ENCODE measurements at regions not wholly inside any gene's neighbourhood (a gene's known extent, or its start where the extent isn't known, plus 50 kb on each side); places are given as distances from the start of the nearest gene placed in this dataset.

- Histone ChIP-seq H3K9ac (replicated peaks; ENCODE audit: extremely low read depth, insufficient read depth, low read length) (no peak overlapping the region), H3K27me3 (ENCODE audit: control insufficient read depth in 2 of 2, insufficient read depth in 2 of 2, low read length in 2 of 2) (no peaks in the 10 kb centered on the region), H3K27ac (ENCODE audit: insufficient read depth, low read depth, low read length) (no peak overlapping the region), H3K79me2 (ENCODE audit: control insufficient read depth, insufficient read depth, low read length) (no peaks in the 10 kb centered on the region), H2AFZ (ENCODE audit: low read depth, low read length) (no peak overlapping the region), H3K9me3 (replicated peaks; ENCODE audit: control insufficient read depth, insufficient read depth, low read length) (no peaks in the 10 kb centered on the region), H3K4me2 (ENCODE audit: insufficient read depth, low read length) (no peak overlapping the region), H4K20me1 (replicated peaks; ENCODE audit: control insufficient read depth, extremely low read depth, insufficient read depth, low read length) (no peaks in the 10 kb centered on the region), H3K36me3 (ENCODE audit: control insufficient read depth in 2 of 2, extremely low read depth in 1 of 2, insufficient read depth in 2 of 2, low read length in 2 of 2) (no peaks in the 10 kb centered on the region), H3K4me3 (replicated peaks in 1 of 3; ENCODE audit: insufficient read depth in 1 of 3, low read depth in 1 of 3, low read length in 3 of 3) (no peak overlapping the region), H3K4me1 (ENCODE audit: control insufficient read depth, extremely low read depth, insufficient read depth, low read length) (peaks cover 8% of the 10 kb centered on the region), H3K9me1 (replicated peaks; ENCODE audit: control insufficient read depth, extremely low read depth, insufficient read depth, low read length) (no peaks in the 10 kb centered on the region)
- ChIA-PET CTCF (interaction anchor here (0.7 to 1.1 kb wide), 3 partner anchors 34 to 85 kb away, joined by 3 read pairs; no protein-coding TSS in a partner anchor), POLR2A (no interaction called here)
- TF ChIP-seq GATA2 (IDR thresholded peaks at IDR 0.05; ENCODE audit: insufficient read depth, insufficient read length, low read depth, low read length) (no peak), POLR2AphosphoS5 (IDR thresholded peaks at IDR 0.05; ENCODE audit: insufficient read depth, low read depth, low read length) (no peak), MYC (IDR thresholded peaks at IDR 0.05; ENCODE audit: low read depth, low read length) (no peak), EZH2 (IDR thresholded peaks at IDR 0.05; ENCODE audit: borderline replicate concordance, low read depth, low read length, severe bottlenecking) (no peak), JUN (IDR thresholded peaks at IDR 0.05; ENCODE audit: borderline replicate concordance, insufficient read depth, insufficient read length, low read depth) (no peak), POLR2A (IDR thresholded peaks at IDR 0.05; ENCODE audit: low read depth, low read length) (no peak), MAX (IDR thresholded peaks at IDR 0.05; ENCODE audit: insufficient read depth, insufficient read length) (no peak), FOS (IDR thresholded peaks at IDR 0.05; ENCODE audit: borderline replicate concordance, insufficient read depth, low read length) (no peak)
- TF ChIP-seq, protein P1, sequence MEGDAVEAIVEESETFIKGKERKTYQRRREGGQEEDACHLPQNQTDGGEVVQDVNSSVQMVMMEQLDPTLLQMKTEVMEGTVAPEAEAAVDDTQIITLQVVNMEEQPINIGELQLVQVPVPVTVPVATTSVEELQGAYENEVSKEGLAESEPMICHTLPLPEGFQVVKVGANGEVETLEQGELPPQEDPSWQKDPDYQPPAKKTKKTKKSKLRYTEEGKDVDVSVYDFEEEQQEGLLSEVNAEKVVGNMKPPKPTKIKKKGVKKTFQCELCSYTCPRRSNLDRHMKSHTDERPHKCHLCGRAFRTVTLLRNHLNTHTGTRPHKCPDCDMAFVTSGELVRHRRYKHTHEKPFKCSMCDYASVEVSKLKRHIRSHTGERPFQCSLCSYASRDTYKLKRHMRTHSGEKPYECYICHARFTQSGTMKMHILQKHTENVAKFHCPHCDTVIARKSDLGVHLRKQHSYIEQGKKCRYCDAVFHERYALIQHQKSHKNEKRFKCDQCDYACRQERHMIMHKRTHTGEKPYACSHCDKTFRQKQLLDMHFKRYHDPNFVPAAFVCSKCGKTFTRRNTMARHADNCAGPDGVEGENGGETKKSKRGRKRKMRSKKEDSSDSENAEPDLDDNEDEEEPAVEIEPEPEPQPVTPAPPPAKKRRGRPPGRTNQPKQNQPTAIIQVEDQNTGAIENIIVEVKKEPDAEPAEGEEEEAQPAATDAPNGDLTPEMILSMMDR (IDR thresholded peaks at IDR 0.05; ENCODE audit: extremely low read depth in 1 of 2, insufficient read depth in 1 of 2, low read depth in 1 of 2, low read length in 2 of 2), result no peak
- no peak for DNase-seq (ENCODE audit: low read depth, low spot score)
- no peak for FAIRE-seq
- dilution Hi-C loops (cut with MboI; ENCODE audit: extremely low pct_ligation_motif_present, low sequenced_read_pairs), result no loop called here
- BruUV-seq (replicated peaks), result no TSS peak
- intact Hi-C loops (cut with micrococcal nuclease), result no loop called here
These were observed 577.2 kb upstream of the ZNF608 start for GRCh38 chr5:125323613-125324012.

Data from endothelial cell of umbilical vein (primary cell).